ENCODE measurements at regions not wholly inside any gene's neighbourhood (a gene's known extent, or its start where the extent isn't known, plus 50 kb on each side); places are given as distances from the start of the nearest gene placed in this dataset.

DNA sequence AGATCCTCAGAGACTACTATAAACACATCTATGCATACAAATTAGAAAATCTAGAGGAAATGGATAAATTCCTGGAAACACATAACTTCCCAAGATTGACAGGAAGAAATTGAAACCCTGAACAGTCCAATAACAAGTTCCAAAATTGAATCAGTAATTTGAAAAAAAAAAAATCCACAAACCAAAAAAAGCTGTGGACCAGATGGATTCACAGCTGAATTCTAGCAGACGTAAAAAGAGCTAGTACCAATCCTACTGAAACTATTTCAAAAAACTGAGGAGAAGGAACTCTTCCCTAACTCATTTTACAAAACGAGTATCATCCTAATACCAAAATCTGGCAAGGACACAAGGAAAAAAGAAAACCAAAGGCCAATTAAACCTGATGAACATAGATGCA, 77.0 kb upstream of the FXR1 start:
- no peak for ATAC-seq (ENCODE audit: low read depth)
- Histone ChIP-seq H3K56ac (ENCODE audit: extremely low read depth, insufficient read depth, low read length) (no peak overlapping the region), H4K8ac (ENCODE audit: low read depth in 2 of 2, low read length in 2 of 2) (no peak overlapping the region), H3K27ac (ENCODE audit: insufficient read depth, low read length) (no peak overlapping the region), H3K4ac (ENCODE audit: low read depth, low read length) (no peak overlapping the region), H4K91ac (ENCODE audit: insufficient read depth, low read depth, low read length) (no peak overlapping the region), H2AFZ (replicated peaks; ENCODE audit: low read length, poor library complexity) (no peak overlapping the region), H2BK20ac (ENCODE audit: low read depth, low read length) (no peak overlapping the region), H4K5ac (ENCODE audit: low read depth, low read length) (no peak overlapping the region), H3K23ac (ENCODE audit: low read depth, low read length) (no peak overlapping the region), H3K4me3 (ENCODE audit: insufficient read depth, low read depth, low read length) (no peak overlapping the region), H2BK120ac (ENCODE audit: low read depth, low read length) (no peak overlapping the region), H3K4me2 (ENCODE audit: low read depth, low read length) (no peak overlapping the region), H2AK5ac (ENCODE audit: low read depth, low read length) (no peak overlapping the region), H2BK5ac (ENCODE audit: low read depth, low read length, poor library complexity, severe bottlenecking) (no peak overlapping the region), H3K4me1 (ENCODE audit: control insufficient read depth, insufficient read depth, low read length) (no peaks in the 10 kb centered on the region), H3K79me1 (ENCODE audit: low read depth in 1 of 2, low read length in 2 of 2) (no peaks in the 10 kb centered on the region), H3K9me3 (ENCODE audit: control insufficient read depth, insufficient read depth, low read length) (no peaks in the 10 kb centered on the region), H4K20me1 (ENCODE audit: insufficient read depth, low read length) (no peaks in the 10 kb centered on the region), H3K36me3 (ENCODE audit: control insufficient read depth, insufficient read depth, low read length) (no peaks in the 10 kb centered on the region), H3K9me1 (ENCODE audit: insufficient read depth, low read length) (no peaks in the 10 kb centered on the region), H3K9ac (ENCODE audit: low read depth, low read length) (no peak overlapping the region), H2BK15ac (ENCODE audit: low read depth, low read length) (no peak overlapping the region), H3K18ac (ENCODE audit: low read depth, low read length) (no peak overlapping the region), H3K27me3 (ENCODE audit: control insufficient read depth, insufficient read depth, low read length) (no peaks in the 10 kb centered on the region), H3K14ac (replicated peaks; ENCODE audit: low read depth, low read length) (no peak overlapping the region), H2AK9ac (replicated peaks; ENCODE audit: low read depth, low read length, poor library complexity) (no peak overlapping the region)
- whole genome bisulfite sequencing, 2 experiments (ENCODE audit: extremely low coverage in 2 of 2, insufficient read length in 1 of 2): no CpG with 5 or more reads among the region's 2 CpGs
- CTCF ChIA-PET: no interaction called here
- intact Hi-C loops (cut with micrococcal nuclease): no loop called here
- DNase-seq: no peak
- POLR2A ChIA-PET (ENCODE audit: unreplicated experiment): no interaction called here
- TF ChIP-seq MAFK (IDR thresholded peaks at IDR 0.05; ENCODE audit: low read depth, low read length) (no peak), CTCF (conservative IDR thresholded peaks at IDR 0.05; ENCODE audit: low read depth, low read length) (no peak), MXI1 (IDR thresholded peaks at IDR 0.05; ENCODE audit: borderline replicate concordance, low read depth, low read length) (no peak), ELK1 (IDR thresholded peaks at IDR 0.05; ENCODE audit: borderline replicate concordance, low read depth, low read length) (no peak), RAD21 (IDR thresholded peaks at IDR 0.05; ENCODE audit: low read length) (no peak), RCOR1 (IDR thresholded peaks at IDR 0.05; ENCODE audit: insufficient replicate concordance, low read length) (no peak), POLR2A (IDR thresholded peaks at IDR 0.05; ENCODE audit: low read depth, low read length) (no peak), CHD1 (IDR thresholded peaks at IDR 0.05; ENCODE audit: low read depth, low read length) (no peak), FOS (IDR thresholded peaks at IDR 0.05; ENCODE audit: low read depth, low read length) (no peak), CEBPB (IDR thresholded peaks at IDR 0.05; ENCODE audit: low read depth, low read length) (no peak), MAZ (IDR thresholded peaks at IDR 0.05; ENCODE audit: borderline replicate concordance, low read depth, low read length) (no peak), USF2 (IDR thresholded peaks at IDR 0.05; ENCODE audit: low read depth, low read length) (no peak)
- in situ Hi-C loops (cut with MboI; ENCODE audit: low sequenced_read_pairs): no loop called here
- BruUV-seq (replicated peaks): no TSS peak
- dilution Hi-C loops (cut with HindIII; ENCODE audit: low sequenced_read_pairs, unreplicated experiment): no loop called here
